ENCODE measurements at regions not wholly inside any gene's neighbourhood (a gene's known extent, or its start where the extent isn't known, plus 50 kb on each side); places are given as distances from the start of the nearest gene placed in this dataset.

- Mint-ChIP-seq H3K9me3 (ENCODE audit: low read depth, unreplicated experiment) (no peaks in the 10 kb centered on the region), H3K27me3 (ENCODE audit: unreplicated experiment) (no peaks in the 10 kb centered on the region), H3K4me3 (ENCODE audit: low read depth, unreplicated experiment) (no peak overlapping the region), H3K36me3 (ENCODE audit: insufficient read depth, unreplicated experiment) (no peaks in the 10 kb centered on the region), H3K4me1 (ENCODE audit: low read depth, unreplicated experiment) (no peaks in the 10 kb centered on the region), H3K27ac (ENCODE audit: unreplicated experiment) (no peak overlapping the region)
- no peak for TF ChIP-seq CTCF (IDR thresholded peaks at IDR 0.05; ENCODE audit: unreplicated experiment)
- no TSS peak for BruUV-seq (replicated peaks)
- CTCF ChIA-PET = no interaction called here
- intact Hi-C loops (cut with micrococcal nuclease; ENCODE audit: unreplicated experiment) = no loop called here
- DNase-seq = no peak
These were observed 335.0 kb upstream of the KCNH7 start for GRCh38 chr2:163173591-163173990.

DNA sequence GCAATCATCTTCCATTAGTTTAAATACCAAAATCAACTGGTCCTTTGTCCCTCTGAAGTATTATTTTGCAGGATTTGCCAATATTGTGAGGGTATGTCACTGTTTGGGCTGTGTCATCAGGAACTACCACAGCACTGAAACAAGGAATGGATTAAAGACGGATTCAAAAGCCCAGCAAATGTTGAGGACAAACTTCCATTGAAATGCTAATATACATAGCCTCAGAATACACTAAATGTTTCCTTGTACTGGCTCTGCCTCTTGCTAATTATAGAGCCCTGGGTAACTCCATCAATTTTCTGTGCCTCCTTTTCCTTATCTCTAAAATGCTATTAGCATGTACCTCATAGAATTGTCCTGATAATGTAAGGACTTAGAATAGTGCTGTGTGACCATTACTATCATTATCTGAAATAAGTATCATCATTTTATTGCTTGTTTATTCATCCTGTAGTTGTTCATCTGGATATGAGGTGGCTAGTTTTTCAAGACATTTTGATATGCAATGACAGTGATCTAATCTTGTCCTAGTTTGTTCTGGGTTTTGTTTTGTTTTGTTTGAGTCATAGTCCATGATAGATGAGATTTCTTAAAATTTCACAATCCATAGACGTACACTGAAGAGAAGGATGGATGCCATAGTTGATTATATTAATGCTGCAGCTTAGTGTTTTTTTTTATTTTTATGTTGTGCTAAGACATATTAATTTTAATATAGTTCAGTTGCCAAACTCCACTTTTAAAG is 333.4 kb upstream of the KCNH7 start:
- intact Hi-C loops (cut with micrococcal nuclease; ENCODE audit: unreplicated experiment) = no loop called here
- H3K9me3 Mint-ChIP-seq (ENCODE audit: low read depth, unreplicated experiment) = no peaks in the 10 kb centered on the region
- CTCF ChIA-PET = interaction anchor here (0.7 kb wide), 1 partner anchor 1268 kb away, joined by 4 read pairs; no protein-coding TSS in a partner anchor
- no peak for DNase-seq
- H3K27ac Mint-ChIP-seq (ENCODE audit: unreplicated experiment) = no peak overlapping the region
- BruUV-seq (replicated peaks) = no TSS peak
- no peak overlapping the region for H3K4me3 Mint-ChIP-seq (ENCODE audit: low read depth, unreplicated experiment)
- H3K4me1 Mint-ChIP-seq (ENCODE audit: low read depth, unreplicated experiment) = no peaks in the 10 kb centered on the region
- H3K36me3 Mint-ChIP-seq (ENCODE audit: insufficient read depth, unreplicated experiment) = no peaks in the 10 kb centered on the region
- H3K27me3 Mint-ChIP-seq (ENCODE audit: unreplicated experiment) = no peaks in the 10 kb centered on the region
- TF ChIP-seq CTCF (IDR thresholded peaks at IDR 0.05; ENCODE audit: unreplicated experiment) = no peak

- TF ChIP-seq CTCF (IDR thresholded peaks at IDR 0.05; ENCODE audit: unreplicated experiment) = no peak
- no peaks in the 10 kb centered on the region for H3K27me3 Mint-ChIP-seq (ENCODE audit: unreplicated experiment)
- no TSS peak for BruUV-seq (replicated peaks)
- CTCF ChIA-PET = no interaction called here
- intact Hi-C loops (cut with micrococcal nuclease; ENCODE audit: unreplicated experiment) = no loop called here
- no peaks in the 10 kb centered on the region for H3K9me3 Mint-ChIP-seq (ENCODE audit: low read depth, unreplicated experiment)
- H3K27ac Mint-ChIP-seq (ENCODE audit: unreplicated experiment) = no peak overlapping the region
- H3K4me3 Mint-ChIP-seq (ENCODE audit: low read depth, unreplicated experiment) = no peak overlapping the region
- H3K36me3 Mint-ChIP-seq (ENCODE audit: insufficient read depth, unreplicated experiment) = no peaks in the 10 kb centered on the region
- no peak for DNase-seq
- peaks cover 8% of the 10 kb centered on the region for H3K4me1 Mint-ChIP-seq (ENCODE audit: low read depth, unreplicated experiment)
These were observed 319.4 kb upstream of the KCNH7 start for GRCh38 chr2:163157891-163158496.

DNA sequence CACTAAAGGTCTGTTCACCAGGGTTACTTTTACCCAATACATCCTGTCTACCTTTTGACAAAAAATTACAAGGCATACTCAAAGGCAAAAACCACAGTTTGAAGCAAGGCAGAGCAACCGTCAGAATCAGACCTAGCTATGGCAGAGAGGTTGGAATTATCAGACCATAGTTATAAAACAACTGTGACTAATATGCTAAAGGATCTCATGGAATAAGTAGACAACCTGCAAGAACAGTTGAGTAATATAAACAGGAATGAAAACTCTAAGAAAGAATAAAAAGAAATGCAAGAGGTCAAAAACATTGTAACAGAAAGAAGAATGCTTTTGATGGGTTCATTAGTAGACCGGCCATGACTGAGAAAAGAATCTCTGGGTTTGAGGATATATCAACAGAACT is 318.8 kb upstream of the KCNH7 start:
- H3K27ac Mint-ChIP-seq (ENCODE audit: unreplicated experiment) = no peak overlapping the region
- no peaks in the 10 kb centered on the region for H3K9me3 Mint-ChIP-seq (ENCODE audit: low read depth, unreplicated experiment)
- H3K4me1 Mint-ChIP-seq (ENCODE audit: low read depth, unreplicated experiment) = peaks cover 8% of the 10 kb centered on the region
- H3K27me3 Mint-ChIP-seq (ENCODE audit: unreplicated experiment) = no peaks in the 10 kb centered on the region
- H3K4me3 Mint-ChIP-seq (ENCODE audit: low read depth, unreplicated experiment) = no peak overlapping the region
- H3K36me3 Mint-ChIP-seq (ENCODE audit: insufficient read depth, unreplicated experiment) = no peaks in the 10 kb centered on the region
- TF ChIP-seq CTCF (IDR thresholded peaks at IDR 0.05; ENCODE audit: unreplicated experiment) = no peak
- no TSS peak for BruUV-seq (replicated peaks)
- DNase-seq = no peak
- intact Hi-C loops (cut with micrococcal nuclease; ENCODE audit: unreplicated experiment) = no loop called here
- CTCF ChIA-PET = no interaction called here

All from Calu3 (cell line).